Natural killer cell (primary cell): ENCODE measurements at regions not wholly inside any gene's neighbourhood (a gene's known extent, or its start where the extent isn't known, plus 50 kb on each side); places are given as distances from the start of the nearest gene placed in this dataset.

Source experiments
- ATAC-seq, 3 donors: fragments of 150-1000 bp in 2 of 3; fragments of 200-7000 bp in 1 of 3; cut with Tn5 transposase; 1 replicate in 1 of 3; 2 replicates in 2 of 3; pipeline ENCODE4 v1.10.0; 2021; ENCODE audit warnings: mild to moderate bottlenecking in 2 of 3, moderate library complexity in 2 of 3
- DNase-seq, 2 donors: peaks; one replicate each; pipeline versions ENCODE4 v3.0.0 to v3.0.0-alpha.2; 2013 to 2021; ENCODE audit warnings: mixed read lengths in 1 of 2
- H3K27ac ChIP-seq: one replicate; pipeline ENCODE4 v1.5.1; 2013; ENCODE audit warnings: mild to moderate bottlenecking, low read length
- H3K27me3 ChIP-seq: one replicate; pipeline ENCODE4 v1.6.1; 2013; ENCODE audit warnings: low read length; ENCODE audit not compliant: control insufficient read depth, insufficient read depth
- H3K36me3 ChIP-seq: one replicate; pipeline ENCODE4 v1.6.1; 2013; ENCODE audit warnings: low read length; ENCODE audit not compliant: control insufficient read depth, insufficient read depth
- H3K4me1 ChIP-seq: one replicate; pipeline ENCODE4 v1.6.1; 2013; ENCODE audit warnings: low read length; ENCODE audit not compliant: control insufficient read depth, insufficient read depth
- H3K4me3 ChIP-seq: one replicate; pipeline ENCODE4 v1.5.1; 2013; ENCODE audit warnings: low read length
- H3K9me3 ChIP-seq: one replicate; pipeline ENCODE4 v1.6.1; 2013; ENCODE audit warnings: low read length; ENCODE audit not compliant: control insufficient read depth, insufficient read depth
- H3K27ac Mint-ChIP-seq, 2 donors: one replicate each; pipeline ENCODE4 v1.8.0; 2022; ENCODE audit warnings: mild to moderate bottlenecking in 2 of 2, mixed read lengths in 2 of 2, moderate library complexity in 1 of 2
- H3K27me3 Mint-ChIP-seq, 2 donors: one replicate each; pipeline ENCODE4 v1.8.0; 2022; ENCODE audit warnings: low read depth in 2 of 2, mixed read lengths in 2 of 2
- H3K36me3 Mint-ChIP-seq: one replicate; pipeline ENCODE4 v1.8.0; 2022; ENCODE audit warnings: mixed read lengths
- H3K4me1 Mint-ChIP-seq, 2 donors: one replicate each; pipeline ENCODE4 v1.8.0; 2022; ENCODE audit warnings: mixed read lengths in 2 of 2
- H3K4me3 Mint-ChIP-seq: one replicate; pipeline ENCODE4 v1.8.0; 2022; ENCODE audit warnings: mild to moderate bottlenecking, moderate library complexity, mixed read lengths
- H3K9me3 Mint-ChIP-seq, 2 donors: one replicate each; pipeline ENCODE4 v1.8.0; 2022; ENCODE audit warnings: mixed read lengths in 2 of 2
- CTCF ChIP-seq: fragments of 200-600 bp; IDR thresholded peaks from one replicate; pipeline ENCODE4 v1.8.0; 2022; ENCODE audit warnings: antibody characterized with exemption
- WGBS: methylation state at CpG from one replicate; pipeline ENCODE4 v1.1.7; 2013; ENCODE audit warnings: missing lambda C conversion rate; ENCODE audit not compliant: insufficient coverage; 5-methylcytosine and 5-hydroxymethylcytosine counted together
- intact Hi-C: fragments of 100-400 bp; cut with micrococcal nuclease; formaldehyde crosslinking; loops from one replicate; pipeline ENCODE4 v1.14.2; 2022

GRCh38 chr20:19071902-19072498, 140.4 kb upstream of the SLC24A3 start:
- Histone ChIP-seq H3K4me3 (no peak overlapping the region), H3K36me3 (no peaks in the 10 kb centered on the region), H3K4me1 (peaks cover 15% of the 10 kb centered on the region), H3K27me3 (no peaks in the 10 kb centered on the region), H3K27ac (no peak overlapping the region), H3K9me3 (no peaks in the 10 kb centered on the region)
- H3K36me3 Mint-ChIP-seq: no peaks in the 10 kb centered on the region
- H3K9me3 Mint-ChIP-seq: no peaks in the 10 kb centered on the region
- intact Hi-C loops: no loop called here
- no peak for TF ChIP-seq CTCF
- no peak for DNase-seq
- H3K27me3 Mint-ChIP-seq: peaks cover 0 to 2% of the 10 kb centered on the region in 2 donors
- peaks cover 30 to 36% of the 10 kb centered on the region in 2 donors for H3K4me1 Mint-ChIP-seq
- H3K27ac Mint-ChIP-seq: no peak overlapping the region
- 67% methylated on average over 2 of the region's 2 CpGs for WGBS
- no peak overlapping the region for H3K4me3 Mint-ChIP-seq
- ATAC-seq: no peak

GRCh38 chr20:19072988-19073387, 139.5 kb upstream of the SLC24A3 start:
- 90% methylated on average over 5 of the region's 5 CpGs for WGBS
- no peak overlapping the region for H3K27ac Mint-ChIP-seq
- no peaks in the 10 kb centered on the region for H3K9me3 ChIP-seq
- peaks cover 30 to 44% of the 10 kb centered on the region in 2 donors for H3K4me1 Mint-ChIP-seq
- no peaks in the 10 kb centered on the region for H3K9me3 Mint-ChIP-seq
- H3K36me3 Mint-ChIP-seq: no peaks in the 10 kb centered on the region
- DNase-seq (no peak), ATAC-seq (no peak)
- TF ChIP-seq CTCF: no peak
- intact Hi-C loops: no loop called here
- H3K27me3 Mint-ChIP-seq: peaks cover 0 to 2% of the 10 kb centered on the region in 2 donors
- peaks cover 15% of the 10 kb centered on the region for H3K4me1 ChIP-seq
- no peaks in the 10 kb centered on the region for H3K36me3 ChIP-seq
- H3K4me3 ChIP-seq: no peak overlapping the region
- no peaks in the 10 kb centered on the region for H3K27me3 ChIP-seq
- H3K27ac ChIP-seq: no peak overlapping the region
- no peak overlapping the region for H3K4me3 Mint-ChIP-seq

GRCh38 chr20:19073584-19074218, 138.7 kb upstream of the SLC24A3 start:
- H3K27me3 Mint-ChIP-seq: peaks cover 0 to 2% of the 10 kb centered on the region in 2 donors
- H3K36me3 Mint-ChIP-seq: no peaks in the 10 kb centered on the region
- no peaks in the 10 kb centered on the region for H3K9me3 ChIP-seq
- H3K4me3 Mint-ChIP-seq: peak overlapping the region; percentile 13
- peaks cover 30 to 50% of the 10 kb centered on the region in 2 donors for H3K4me1 Mint-ChIP-seq
- DNase-seq (no peak), ATAC-seq (no peak)
- H3K9me3 Mint-ChIP-seq: no peaks in the 10 kb centered on the region
- TF ChIP-seq CTCF: no peak
- H3K4me3 ChIP-seq: no peak overlapping the region
- H3K27ac ChIP-seq: no peak overlapping the region
- 74% methylated on average over 2 of the region's 2 CpGs for WGBS
- H3K36me3 ChIP-seq: no peaks in the 10 kb centered on the region
- no peaks in the 10 kb centered on the region for H3K27me3 ChIP-seq
- H3K27ac Mint-ChIP-seq: peak overlapping the region in 1 of 2 donors; percentile 68
- intact Hi-C loops: loop anchor here (2.0 kb wide), 1 partner anchor 41 kb away; no protein-coding TSS in a partner anchor
- H3K4me1 ChIP-seq: peaks cover 15% of the 10 kb centered on the region
